H1 (cell line): ENCODE measurements at regions not wholly inside any gene's neighbourhood (a gene's known extent, or its start where the extent isn't known, plus 50 kb on each side); places are given as distances from the start of the nearest gene placed in this dataset.

ENCODE experiments used
- CTCF ChIA-PET: fragments of 300-600 bp; sonication (Branson Sonifier 250); formaldehyde crosslinking; loops from one replicate; lab custom pipeline; 2021; ENCODE audit not compliant: partially characterized antibody; lab: Charles Lee
- POLR2A ChIA-PET: fragments of 300-600 bp; sonication (Branson Sonifier 250); formaldehyde crosslinking; loops from one replicate; lab custom pipeline; 2021; ENCODE audit warnings: inconsistent platforms; ENCODE audit not compliant: partially characterized antibody; lab: Charles Lee
- DNase-seq, 2 experiments: peaks; one replicate each; pipeline versions ENCODE4 v3.0.0 to v3.0.0-alpha.2; 2010 to 2022; ENCODE audit warnings: low spot score in 2 of 2, low read depth in 1 of 2, mixed read lengths in 1 of 2
- FAIRE-seq: peaks from 2 replicates; lab custom pipeline; 2011; peaks lifted over from hg19 to GRCh38; lab: Jason Lieb, UNC
- H2AFZ ChIP-seq: 2 replicates; pipeline ENCODE4 v1.8.1; 2012; ENCODE audit warnings: low read length, inconsistent platforms
- H2AK5ac ChIP-seq: 2 replicates; pipeline ENCODE4 v1.6.1; 2013; ENCODE audit warnings: low read depth, low read length
- H2BK120ac ChIP-seq: replicated peaks from 2 replicates; pipeline ENCODE3; 2013; ENCODE audit warnings: low read depth, low read length, inconsistent platforms
- H2BK12ac ChIP-seq: 2 replicates; pipeline ENCODE4 v1.6.1; 2013; ENCODE audit warnings: low read depth, low read length
- H2BK15ac ChIP-seq: 2 replicates; pipeline ENCODE4 v1.6.1; 2013; ENCODE audit warnings: low read length
- H2BK20ac ChIP-seq: 2 replicates; pipeline ENCODE4 v1.6.1; 2013; ENCODE audit warnings: low read length
- H2BK5ac ChIP-seq: 2 replicates; pipeline ENCODE4 v1.6.1; 2013; ENCODE audit warnings: low read depth, low read length
- H3K14ac ChIP-seq: 2 replicates; pipeline ENCODE4 v1.6.1; 2013; ENCODE audit warnings: inconsistent platforms; ENCODE audit not compliant: insufficient read length
- H3K18ac ChIP-seq: 2 replicates; pipeline ENCODE4 v1.6.1; 2013; ENCODE audit warnings: low read length; ENCODE audit errors: extremely low read depth
- H3K23ac ChIP-seq: 2 replicates; pipeline ENCODE4 v1.6.1; 2013; ENCODE audit warnings: inconsistent platforms; ENCODE audit not compliant: insufficient read length
- H3K23me2 ChIP-seq: 2 replicates; pipeline ENCODE4 v1.6.1; 2013; ENCODE audit warnings: low read depth, low read length
- H3K27ac ChIP-seq: 2 replicates; pipeline ENCODE4 v1.6.1; 2011; ENCODE audit warnings: low read depth, low read length, inconsistent platforms
- H3K27me3 ChIP-seq, 4 experiments: replicated peaks in 1 of 4; 1 replicate in 1 of 4; 2 replicates in 3 of 4; pipeline versions ENCODE4 v1.6.1 to v1.8.1; 2011 to 2013; ENCODE audit warnings: low read length in 3 of 4, mild to moderate bottlenecking in 3 of 4, inconsistent platforms in 2 of 4, mixed read lengths in 2 of 4, moderate library complexity in 1 of 4; ENCODE audit not compliant: control insufficient read depth in 3 of 4, insufficient read depth in 3 of 4; ENCODE audit errors: extremely low read depth in 1 of 4
- H3K36me3 ChIP-seq, 4 experiments: 2 replicates each; pipeline versions ENCODE4 v1.6.1 to v1.8.1; 2011 to 2013; ENCODE audit warnings: mild to moderate bottlenecking in 4 of 4, low read length in 3 of 4, moderate library complexity in 2 of 4, control low read depth in 1 of 4, inconsistent platforms in 1 of 4; ENCODE audit not compliant: insufficient read depth in 4 of 4, control insufficient read depth in 2 of 4
- H3K4ac ChIP-seq: replicated peaks from 2 replicates; pipeline ENCODE3; 2013; ENCODE audit warnings: low read length, low read depth, mixed read lengths, inconsistent platforms; ENCODE audit not compliant: insufficient read length
- H3K4me1 ChIP-seq, 4 experiments: replicated peaks in 1 of 4; 1 replicate in 1 of 4; 2 replicates in 3 of 4; pipeline versions ENCODE4 v1.6.1 to v1.8.1; 2011 to 2013; ENCODE audit warnings: low read length in 3 of 4, inconsistent platforms in 2 of 4, mixed read lengths in 1 of 4; ENCODE audit not compliant: insufficient read depth in 4 of 4, control insufficient read depth in 3 of 4
- H3K4me2 ChIP-seq, 2 experiments: 2 replicates each; pipeline versions ENCODE4 v1.6.1 to v1.8.1; 2011 to 2013; ENCODE audit warnings: low read depth in 2 of 2, low read length in 2 of 2, control low read depth in 1 of 2, inconsistent platforms in 1 of 2, mild to moderate bottlenecking in 1 of 2; ENCODE audit not compliant: insufficient read depth in 1 of 2
- H3K4me3 ChIP-seq, 4 experiments: fragments of 200-600, 300-600 bp in 1 of 4; sonication (generic), shearing (Covaris generic), sonication (Bioruptor Twin) in 1 of 4; 2 replicates each; pipeline versions ENCODE4 v1.5.1 to v1.8.1; 2011 to 2016; ENCODE audit warnings: low read length in 4 of 4, low read depth in 3 of 4, control low read depth in 2 of 4, inconsistent platforms in 2 of 4, mild to moderate bottlenecking in 2 of 4, mixed read lengths in 1 of 4, moderate library complexity in 1 of 4; ENCODE audit not compliant: insufficient read depth in 2 of 4; ENCODE audit errors: extremely low read depth in 1 of 4
- H3K56ac ChIP-seq: replicated peaks from 2 replicates; pipeline ENCODE3; 2013; ENCODE audit warnings: low read depth, mild to moderate bottlenecking, mixed read lengths, low read length, inconsistent platforms; ENCODE audit not compliant: insufficient read length
- H3K79me1 ChIP-seq: 2 replicates; pipeline ENCODE4 v1.6.1; 2013; ENCODE audit warnings: low read depth, low read length, control low read depth
- H3K79me2 ChIP-seq, 2 experiments: 2 replicates each; pipeline versions ENCODE4 v1.6.1 to v1.8.1; 2012 to 2013; ENCODE audit warnings: low read length in 2 of 2, mild to moderate bottlenecking in 2 of 2, inconsistent platforms in 1 of 2; ENCODE audit not compliant: insufficient read depth in 2 of 2, control insufficient read depth in 1 of 2
- H3K9ac ChIP-seq, 4 experiments: replicated peaks in 1 of 4; 1 replicate in 1 of 4; 2 replicates in 3 of 4; pipeline versions ENCODE4 v1.6.1 to v1.8.1; 2011 to 2013; ENCODE audit warnings: low read depth in 3 of 4, low read length in 3 of 4, control low read depth in 2 of 4, mild to moderate bottlenecking in 2 of 4, moderate library complexity in 2 of 4, inconsistent platforms in 1 of 4; ENCODE audit errors: extremely low read depth in 1 of 4
- H3K9me3 ChIP-seq, 2 experiments: 2 replicates each; pipeline versions ENCODE4 v1.6.1 to v1.8.1; 2012 to 2013; ENCODE audit warnings: mild to moderate bottlenecking in 2 of 2, moderate library complexity in 2 of 2, control low read depth in 1 of 2, inconsistent platforms in 1 of 2, low read depth in 1 of 2, low read length in 1 of 2, mixed read lengths in 1 of 2; ENCODE audit not compliant: insufficient read depth in 2 of 2
- H4K20me1 ChIP-seq, 2 experiments: replicated peaks in 1 of 2; 2 replicates each; pipeline versions ENCODE3 to v1.8.1; 2011 to 2013; ENCODE audit warnings: inconsistent platforms in 2 of 2, low read length in 2 of 2, mild to moderate bottlenecking in 1 of 2; ENCODE audit not compliant: insufficient read depth in 2 of 2, control insufficient read depth in 1 of 2
- H4K5ac ChIP-seq: 2 replicates; pipeline ENCODE4 v1.6.1; 2013; ENCODE audit warnings: low read length, low read depth, mixed read lengths, inconsistent platforms; ENCODE audit not compliant: insufficient read length
- H4K8ac ChIP-seq: 2 replicates; pipeline ENCODE4 v1.8.0; 2013; ENCODE audit warnings: mild to moderate bottlenecking, moderate library complexity, low read length, inconsistent platforms; ENCODE audit not compliant: insufficient read depth; ENCODE audit errors: extremely low read depth
- H4K91ac ChIP-seq: replicated peaks from 2 replicates; pipeline ENCODE3; 2013; ENCODE audit warnings: low read length, mixed read lengths, inconsistent platforms; ENCODE audit not compliant: insufficient read length
- CBX5 ChIP-seq: fragments of 300-800, 300-1000 bp; sonication (generic); IDR thresholded peaks from 2 replicates; pipeline ENCODE4 v1.7.1; 2016; ENCODE audit warnings: antibody characterized with exemption, low read length, low read depth
- EZH2 ChIP-seq: fragments of 200-600 bp; sonication (generic); IDR thresholded peaks from 2 replicates; pipeline ENCODE4 v1.7.1; 2012; ENCODE audit warnings: low read depth, mild to moderate bottlenecking, moderate library complexity, low read length, inconsistent platforms; ENCODE audit not compliant: severe bottlenecking
- KDM1A ChIP-seq: fragments of 200-600, 300-600 bp; sonication (generic); IDR thresholded peaks from 2 replicates; pipeline ENCODE4 v1.7.1; 2016; ENCODE audit warnings: mild to moderate bottlenecking, low read length, borderline replicate concordance
- MAFK ChIP-seq: IDR thresholded peaks from 2 replicates; pipeline ENCODE4 v1.6.1; 2012; ENCODE audit warnings: low read depth, mild to moderate bottlenecking, improper control_type of control experiment, low read length
- NANOG ChIP-seq: IDR thresholded peaks from 2 replicates; pipeline ENCODE4 v1.6.1; 2011; ENCODE audit warnings: low read length, low read depth, mild to moderate bottlenecking, inconsistent platforms; ENCODE audit not compliant: insufficient read depth, poor library complexity, severe bottlenecking
- RFX5 ChIP-seq: IDR thresholded peaks from 2 replicates; pipeline ENCODE4 v1.6.1; 2011; ENCODE audit warnings: low read depth, low read length, improper control_type of control experiment, borderline replicate concordance
- SP1 ChIP-seq: IDR thresholded peaks from 2 replicates; pipeline ENCODE4 v1.6.1; 2011; ENCODE audit warnings: low read depth, low read length
- SP4 ChIP-seq: IDR thresholded peaks from 2 replicates; pipeline ENCODE4 v1.6.1; 2012; ENCODE audit warnings: low read length, inconsistent platforms
- TAF1 ChIP-seq: IDR thresholded peaks from 2 replicates; pipeline ENCODE4 v1.6.1; 2011; ENCODE audit warnings: mild to moderate bottlenecking, low read depth, low read length
- WGBS, 2 experiments: shearing (Covaris generic) in 1 of 2; methylation state at CpG; one replicate each; pipeline versions ENCODE4 v1.1.6 to v1.1.7; 2013 to 2015; ENCODE audit warnings: low lambda C conversion rate in 2 of 2, mixed read lengths in 2 of 2, inconsistent platforms in 1 of 2, low coverage in 1 of 2, missing lambda C conversion rate in 1 of 2; ENCODE audit not compliant: insufficient replicate concordance in 2 of 2, insufficient coverage in 1 of 2, insufficient read length in 1 of 2; ENCODE audit errors: extremely low coverage in 1 of 2, missing lambda C conversion rate in 1 of 2; 5-methylcytosine and 5-hydroxymethylcytosine counted together

GRCh38 chr16:56012482-56012811 is 137.3 kb upstream of the CES5A start:
- DNase-seq, result no peak
- no peak overlapping the region for H2BK12ac ChIP-seq
- no peaks in the 10 kb centered on the region for H3K79me2 ChIP-seq
- H2AK5ac ChIP-seq, result no peak overlapping the region
- H3K56ac ChIP-seq, result no peak overlapping the region
- no peak overlapping the region for H3K9ac ChIP-seq
- no peak overlapping the region for H2BK15ac ChIP-seq
- no peak overlapping the region for H3K14ac ChIP-seq
- no peaks in the 10 kb centered on the region for H3K4me1 ChIP-seq
- H3K18ac ChIP-seq, result no peak overlapping the region
- H3K27me3 ChIP-seq, result no peaks in the 10 kb centered on the region; a peak in 1 of 7 replicates
- no peak overlapping the region for H4K91ac ChIP-seq
- no peak overlapping the region for H3K4me2 ChIP-seq
- POLR2A ChIA-PET, result no interaction called here
- H3K9me3 ChIP-seq, result no peaks in the 10 kb centered on the region
- FAIRE-seq, result no peak
- no peak overlapping the region for H2BK5ac ChIP-seq
- TF ChIP-seq MAFK (no peak), NANOG (no peak), TAF1 (no peak), KDM1A (no peak), CBX5 (no peak), SP4 (no peak), SP1 (no peak), EZH2 (no peak), RFX5 (no peak)
- no peak overlapping the region for H2BK20ac ChIP-seq
- no peak overlapping the region for H3K4ac ChIP-seq
- H2AFZ ChIP-seq, result no peak overlapping the region
- WGBS, 2 experiments, result 94% methylated on average over 3 of the region's 3 CpGs; no CpG with 5 or more reads in 1 of the 2 experiments
- no peak overlapping the region for H3K4me3 ChIP-seq
- H3K36me3 ChIP-seq, result no peaks in the 10 kb centered on the region
- H4K5ac ChIP-seq, result no peak overlapping the region
- no peak overlapping the region for H3K27ac ChIP-seq
- no peaks in the 10 kb centered on the region for H3K23me2 ChIP-seq
- H4K20me1 ChIP-seq, result peaks cover 1 to 2% of the 10 kb centered on the region in 2 experiments
- H2BK120ac ChIP-seq, result no peak overlapping the region
- H4K8ac ChIP-seq, result no peak overlapping the region; the same call in 1 of the 2 replicates
- H3K79me1 ChIP-seq, result no peaks in the 10 kb centered on the region
- no peak overlapping the region for H3K23ac ChIP-seq
- CTCF ChIA-PET, result interaction anchor here (1.2 to 1.3 kb wide), 2 partner anchors 29 to 306 kb away, joined by 3 to 4 read pairs; no protein-coding TSS in a partner anchor
